Skin of body (tissue), 1 donor: ENCODE measurements at regions not wholly inside any gene's neighbourhood (a gene's known extent, or its start where the extent isn't known, plus 50 kb on each side); places are given as distances from the start of the nearest gene placed in this dataset.

Source experiments
- DNase-seq: peaks from one replicate; lab custom pipeline; 2025; lab: John Stamatoyannopoulos, UW

- DNase-seq = no peak
These were observed 185.7 kb upstream of the HS3ST1 start for GRCh38 chr4:11614426-11614825.

DNA sequence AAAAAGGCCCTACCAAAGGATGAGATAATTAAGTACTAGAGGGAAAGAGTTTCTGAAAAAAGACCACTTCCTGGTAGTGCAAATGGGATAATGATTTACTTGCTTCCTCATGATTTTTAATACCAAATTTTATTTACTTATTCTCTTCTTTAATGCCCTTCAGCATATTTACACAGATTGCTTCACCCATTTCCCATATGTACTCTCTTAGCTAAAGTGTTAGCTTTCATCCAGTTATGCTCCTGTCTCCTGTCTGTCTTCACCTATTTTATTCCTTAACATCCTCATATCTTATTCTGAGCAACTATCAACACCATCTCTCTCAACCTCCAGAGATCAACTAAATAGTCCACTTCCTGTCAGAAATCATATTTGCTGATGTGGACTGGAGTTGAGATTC, 183.2 kb upstream of the HS3ST1 start:
- no peak for DNase-seq

DNA sequence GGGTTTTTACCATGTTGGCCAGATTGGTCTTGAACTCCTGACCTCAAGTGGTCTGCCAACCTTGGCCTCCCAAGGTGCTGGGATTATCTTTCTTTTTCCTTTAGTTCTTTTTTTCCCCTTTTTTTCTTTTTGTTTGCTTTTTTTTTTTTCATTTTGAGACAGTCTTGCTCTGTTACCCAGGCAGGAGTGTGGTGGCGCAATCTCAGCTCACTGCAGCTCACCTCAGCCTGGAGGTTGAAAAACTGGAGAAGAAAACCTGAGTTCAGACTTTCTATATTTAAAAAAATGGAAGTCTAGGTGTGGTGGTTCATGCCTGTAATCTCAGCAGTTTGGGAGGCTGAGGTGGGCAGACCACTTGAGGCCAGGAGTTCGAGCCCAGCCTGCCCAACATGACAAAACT, 181.1 kb upstream of the HS3ST1 start:
- DNase-seq = no peak

GRCh38 chr4:11608992-11609391, 180.3 kb upstream of the HS3ST1 start:
- DNase-seq = no peak

DNA sequence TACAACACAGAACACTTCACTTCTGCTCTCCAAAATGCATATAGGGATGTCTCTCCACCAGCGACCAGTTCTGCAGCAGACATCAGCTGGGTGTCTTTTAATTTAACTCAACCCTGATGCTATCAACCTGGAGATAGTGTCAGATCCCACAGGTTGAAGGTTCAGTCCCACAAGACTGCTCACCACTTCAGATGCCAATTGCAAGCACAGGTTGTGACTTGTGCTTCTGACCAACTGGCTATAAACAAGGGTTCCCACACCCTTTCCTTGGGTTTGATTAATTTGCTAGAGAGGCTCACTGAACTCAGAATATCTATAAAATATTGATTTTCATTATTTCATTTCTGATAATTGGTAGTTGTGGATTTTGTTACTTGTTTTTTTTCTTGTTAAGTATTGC, 177.4 kb upstream of the HS3ST1 start:
- no peak for DNase-seq

GRCh38 chr4:11605597-11605996, 176.9 kb upstream of the HS3ST1 start:
- DNase-seq = no peak

- no peak for DNase-seq
These were observed 176.1 kb upstream of the HS3ST1 start for GRCh38 chr4:11604821-11605220.

DNA sequence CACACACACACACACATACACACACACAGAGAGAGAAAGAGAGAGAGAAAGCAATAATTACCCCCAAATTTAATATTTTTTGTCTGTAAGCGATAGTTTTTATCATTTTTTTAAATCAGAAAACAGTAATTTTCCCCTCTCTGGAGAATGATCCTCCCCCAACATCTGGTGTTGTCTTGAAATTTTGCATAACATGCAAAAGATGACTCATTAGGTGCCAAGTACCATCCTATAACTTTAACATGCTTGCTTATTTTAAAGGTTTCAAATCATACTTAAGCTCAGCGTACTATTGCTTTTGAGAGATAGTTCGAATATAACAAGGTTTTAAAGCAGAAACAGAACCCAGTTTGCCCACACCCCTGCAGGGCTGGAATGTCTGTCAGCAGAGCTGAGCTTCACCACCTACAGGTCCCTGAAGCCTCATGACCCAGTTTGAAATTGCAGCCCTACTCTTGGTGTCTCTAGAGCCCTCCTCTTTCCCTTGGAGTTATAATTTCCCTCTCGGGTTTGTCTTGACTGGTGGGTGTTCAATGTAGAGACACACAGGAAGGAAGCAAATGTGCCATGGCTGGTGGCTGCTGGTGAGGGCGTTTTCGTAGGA, 175.0 kb upstream of the HS3ST1 start:
- DNase-seq = no peak

GRCh38 chr4:11602606-11603340, 174.1 kb upstream of the HS3ST1 start:
- DNase-seq = no peak

GRCh38 chr4:11599064-11599463, 170.4 kb upstream of the HS3ST1 start:
- DNase-seq = no peak

- DNase-seq = no peak
These were observed 169.9 kb upstream of the HS3ST1 start for GRCh38 chr4:11598591-11598990.

- DNase-seq = no peak
These were observed 168.8 kb upstream of the HS3ST1 start for GRCh38 chr4:11597506-11597905.

GRCh38 chr4:11596989-11597388, 168.3 kb upstream of the HS3ST1 start:
- no peak for DNase-seq

DNA sequence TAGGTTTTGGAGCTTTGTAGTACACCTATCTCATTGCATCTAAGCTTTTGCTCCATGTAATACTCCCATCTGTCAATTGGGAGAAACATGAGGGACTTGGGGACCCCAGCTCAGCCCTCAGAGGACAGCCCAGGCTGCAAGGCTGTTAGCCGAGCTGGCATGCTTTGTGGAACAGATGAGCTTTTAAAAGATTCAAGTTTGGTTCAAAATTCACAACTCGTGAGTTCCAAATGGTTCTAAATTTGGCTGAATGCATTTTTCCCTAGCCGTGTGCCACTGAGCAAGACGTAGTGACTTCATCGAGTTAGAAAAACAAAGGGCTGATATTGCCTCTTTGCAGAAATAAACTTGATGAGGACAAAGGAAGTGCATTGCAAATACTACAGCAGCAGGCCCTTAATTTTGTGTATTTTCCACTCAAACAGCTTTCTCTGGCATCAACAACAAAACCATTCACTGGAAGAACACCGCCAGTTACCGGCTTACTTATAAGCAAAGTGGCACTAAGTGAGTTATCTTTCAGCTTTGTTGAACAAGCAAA, 165.0 kb upstream of the HS3ST1 start:
- no peak for DNase-seq

DNA sequence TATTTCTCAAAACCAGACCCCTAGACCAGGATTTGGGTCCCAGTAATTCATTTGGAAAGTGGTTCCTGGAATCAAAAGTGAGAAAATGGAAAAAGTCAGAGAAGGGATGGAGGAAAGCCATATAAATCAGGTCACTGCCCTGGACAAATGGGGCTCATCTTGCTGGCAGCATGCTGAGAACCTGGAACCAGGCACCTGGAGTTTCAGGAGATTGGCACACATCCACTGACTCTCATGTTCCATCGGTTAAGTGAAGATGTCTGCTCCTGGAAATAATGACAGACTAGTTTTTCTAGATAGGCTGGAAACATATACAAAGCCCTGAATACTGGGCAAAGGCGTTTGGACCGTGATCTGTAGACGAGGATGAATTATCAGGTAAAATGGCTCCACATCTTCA, 163.6 kb upstream of the HS3ST1 start:
- no peak for DNase-seq

GRCh38 chr4:11590132-11590531, 161.4 kb upstream of the HS3ST1 start:
- no peak for DNase-seq

- DNase-seq = no peak
These were observed 161.0 kb upstream of the HS3ST1 start for GRCh38 chr4:11589676-11590075.

GRCh38 chr4:11587797-11588196, 159.1 kb upstream of the HS3ST1 start:
- no peak for DNase-seq

DNA sequence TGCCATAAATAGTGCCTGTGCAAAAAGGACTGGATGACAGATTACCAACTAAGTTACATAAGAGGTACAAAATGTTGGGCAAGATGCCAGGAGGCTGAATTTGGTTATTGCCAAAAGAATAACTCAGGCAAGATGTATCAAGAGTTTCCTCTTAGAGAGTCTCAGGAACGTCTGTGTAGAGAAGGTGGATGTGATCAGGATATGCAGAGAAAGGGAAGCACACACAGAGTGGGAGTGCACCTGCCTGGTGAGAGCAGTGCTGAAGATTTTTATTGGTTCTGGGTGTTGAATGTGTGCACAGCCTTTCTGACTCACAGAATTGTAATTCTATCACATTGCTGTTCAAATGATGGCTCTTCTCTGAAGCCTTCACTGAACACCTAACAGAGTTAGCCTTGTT, 156.8 kb upstream of the HS3ST1 start:
- no peak for DNase-seq

GRCh38 chr4:11568511-11568910, 139.8 kb upstream of the HS3ST1 start:
- DNase-seq = no peak

DNA sequence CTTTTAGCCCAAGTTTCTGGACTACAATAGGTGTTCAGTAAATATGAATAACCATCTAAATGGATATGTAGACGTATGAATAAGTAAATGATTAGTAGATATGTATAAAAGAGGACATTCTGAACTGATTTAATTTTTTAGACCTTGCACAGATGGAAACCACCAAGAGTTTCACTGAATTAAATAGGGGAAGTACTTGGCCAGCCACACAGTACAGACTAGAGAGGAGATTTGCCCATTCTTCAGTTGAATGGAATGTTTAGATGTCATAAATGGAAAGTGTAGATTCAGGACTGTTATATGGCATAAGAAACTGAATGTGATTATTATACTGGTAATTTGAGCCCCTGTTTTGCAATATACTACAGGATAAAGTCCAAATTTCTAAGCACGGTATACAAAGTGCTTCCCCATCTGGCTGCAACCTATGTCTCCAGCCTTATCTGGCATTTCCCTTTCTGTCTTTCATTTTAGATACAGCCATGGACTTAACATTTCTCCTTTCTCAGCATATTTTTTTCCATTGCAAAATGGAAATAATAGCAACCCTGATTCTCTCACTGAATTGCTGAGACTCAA, 137.8 kb upstream of the HS3ST1 start:
- no peak for DNase-seq

DNA sequence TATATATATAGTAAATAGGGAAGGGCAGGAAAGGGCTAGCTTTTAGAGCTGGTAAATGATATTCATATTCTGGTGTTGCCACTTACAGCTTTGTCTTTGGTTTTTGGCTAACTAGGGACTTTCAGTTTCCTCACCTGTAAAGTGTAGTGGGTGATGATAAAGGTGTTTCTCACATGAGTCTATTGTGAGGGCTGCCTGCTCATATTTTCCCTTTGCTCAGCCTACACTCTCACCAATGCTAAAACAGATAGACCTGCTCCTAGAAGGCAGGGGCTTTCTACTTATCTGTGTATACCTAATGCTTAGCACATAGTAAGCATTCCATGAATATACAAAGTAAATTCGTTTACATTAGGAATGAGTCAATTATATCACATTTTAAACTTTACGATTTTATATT, 137.2 kb upstream of the HS3ST1 start:
- DNase-seq = no peak

- DNase-seq = no peak
These were observed 136.5 kb upstream of the HS3ST1 start for GRCh38 chr4:11565213-11565612.
